Tibial nerve (tissue), 3 donors: ENCODE measurements at regions not wholly inside any gene's neighbourhood (a gene's known extent, or its start where the extent isn't known, plus 50 kb on each side); places are given as distances from the start of the nearest gene placed in this dataset.

Source experiments
- CTCF ChIP-seq, 5 experiments: fragments of 200-600 bp in 3 of 5; fragments of 450-650 bp in 2 of 5; sonication (generic) in 3 of 5; IDR thresholded peaks; one replicate each; pipeline ENCODE4 v1.5.1; 2016 to 2019; ENCODE audit warnings: antibody characterized with exemption in 5 of 5, mild to moderate bottlenecking in 3 of 5, moderate library complexity in 2 of 5
- POLR2A ChIP-seq, 2 donors: fragments of 450-650 bp; IDR thresholded peaks; one replicate each; pipeline ENCODE4 v1.6.1; 2017; ENCODE audit warnings: antibody characterized with exemption in 2 of 2, mild to moderate bottlenecking in 2 of 2, moderate library complexity in 2 of 2

GRCh38 chr3:150344079-150344759 is 63.9 kb upstream of the TSC22D2 start:
- TF ChIP-seq CTCF (IDR thresholded peaks at IDR 0.05) (no peak), POLR2A (IDR thresholded peaks at IDR 0.05) (no peak)
